ENCODE measurements at regions not wholly inside any gene's neighbourhood (a gene's known extent, or its start where the extent isn't known, plus 50 kb on each side); places are given as distances from the start of the nearest gene placed in this dataset.
A peak's percentile ranks its signal among the peaks of the same experiment; 100 is the strongest.

DNA sequence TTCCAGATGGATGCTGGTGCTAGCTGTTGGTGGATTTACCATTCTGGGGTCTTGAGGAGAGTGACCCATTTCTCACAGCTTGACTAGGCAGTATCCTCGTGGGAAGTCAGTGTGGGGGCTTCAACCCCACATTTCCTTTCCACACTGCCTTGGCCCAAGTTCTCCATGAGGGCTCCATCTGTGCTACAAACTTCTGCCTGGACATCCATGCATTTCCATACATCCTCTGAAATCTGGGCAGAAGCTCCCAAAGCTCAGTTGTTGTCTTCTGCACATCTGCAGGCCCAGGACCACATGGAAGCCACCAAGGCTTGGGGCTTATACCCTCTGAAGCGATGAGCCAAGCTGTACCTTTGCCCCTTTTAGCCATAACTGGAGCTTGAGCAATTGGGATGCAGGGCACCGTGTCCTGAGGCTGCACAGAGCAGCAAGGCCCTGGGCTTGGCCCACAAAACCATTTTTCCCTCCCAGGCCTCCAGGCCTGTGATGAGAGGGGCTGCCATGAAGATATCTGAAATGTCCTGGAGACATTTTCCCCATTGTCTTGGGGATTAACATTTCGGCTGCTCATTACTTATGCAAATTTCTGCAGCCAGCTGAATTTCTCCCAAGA lies 248.7 kb upstream of the ANKRD50 start:
- no peak for DNase-seq
- no peak overlapping the region for H3K4me3 ChIP-seq
- TF ChIP-seq, protein P1, sequence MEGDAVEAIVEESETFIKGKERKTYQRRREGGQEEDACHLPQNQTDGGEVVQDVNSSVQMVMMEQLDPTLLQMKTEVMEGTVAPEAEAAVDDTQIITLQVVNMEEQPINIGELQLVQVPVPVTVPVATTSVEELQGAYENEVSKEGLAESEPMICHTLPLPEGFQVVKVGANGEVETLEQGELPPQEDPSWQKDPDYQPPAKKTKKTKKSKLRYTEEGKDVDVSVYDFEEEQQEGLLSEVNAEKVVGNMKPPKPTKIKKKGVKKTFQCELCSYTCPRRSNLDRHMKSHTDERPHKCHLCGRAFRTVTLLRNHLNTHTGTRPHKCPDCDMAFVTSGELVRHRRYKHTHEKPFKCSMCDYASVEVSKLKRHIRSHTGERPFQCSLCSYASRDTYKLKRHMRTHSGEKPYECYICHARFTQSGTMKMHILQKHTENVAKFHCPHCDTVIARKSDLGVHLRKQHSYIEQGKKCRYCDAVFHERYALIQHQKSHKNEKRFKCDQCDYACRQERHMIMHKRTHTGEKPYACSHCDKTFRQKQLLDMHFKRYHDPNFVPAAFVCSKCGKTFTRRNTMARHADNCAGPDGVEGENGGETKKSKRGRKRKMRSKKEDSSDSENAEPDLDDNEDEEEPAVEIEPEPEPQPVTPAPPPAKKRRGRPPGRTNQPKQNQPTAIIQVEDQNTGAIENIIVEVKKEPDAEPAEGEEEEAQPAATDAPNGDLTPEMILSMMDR (IDR thresholded peaks at IDR 0.05), result no peak
- TF ChIP-seq POLR2AphosphoS5 (IDR thresholded peaks at IDR 0.05) (no peak), EP300 (IDR thresholded peaks at IDR 0.05) (no peak), POLR2A (IDR thresholded peaks at IDR 0.05) (no peak)
- no peak overlapping the region for H3K27ac ChIP-seq
- intact Hi-C loops (cut with DNase I; ENCODE audit: low total_unique reads), result no loop called here
- WGBS, 5 donors, result 82 to 92% (median 88%) methylated on average over 4 of the region's 4 CpGs
- H3K4me1 ChIP-seq, result no peaks in the 10 kb centered on the region
- no peaks in the 10 kb centered on the region for H3K27me3 ChIP-seq
- H3K36me3 ChIP-seq, result no peaks in the 10 kb centered on the region
- H3K9me3 ChIP-seq, result peaks cover 10 to 23% (median 15%) of the 10 kb centered on the region in 4 donors

DNA sequence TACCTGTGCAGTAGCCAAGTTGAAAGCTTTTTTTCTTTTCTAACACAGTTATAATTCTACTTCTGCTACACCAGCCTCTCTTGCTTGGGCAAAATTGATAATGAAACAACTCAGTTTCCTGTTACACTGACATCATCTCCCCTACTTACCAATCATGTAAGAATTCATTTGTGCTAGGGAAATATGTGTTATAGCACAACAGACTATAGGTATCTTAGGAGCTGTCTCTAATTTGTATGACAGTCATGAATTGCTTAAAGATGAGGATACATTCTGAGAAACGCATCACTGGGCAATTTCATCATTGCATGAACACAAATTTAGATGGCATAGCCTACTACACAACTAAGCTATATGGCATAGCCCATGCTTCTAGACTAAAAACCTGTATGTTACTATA lies 246.3 kb upstream of the ANKRD50 start:
- H3K36me3 ChIP-seq, result no peaks in the 10 kb centered on the region
- H3K27ac ChIP-seq, result no peak overlapping the region
- WGBS, 5 donors, result 90 to 97% (median 93%) methylated on average over 1 of the region's 1 CpG
- DNase-seq, result no peak
- no peak for TF ChIP-seq POLR2AphosphoS5 (IDR thresholded peaks at IDR 0.05)
- no peak for TF ChIP-seq EP300 (IDR thresholded peaks at IDR 0.05)
- TF ChIP-seq, protein P1 (IDR thresholded peaks at IDR 0.05), result no peak
- no peak for TF ChIP-seq POLR2A (IDR thresholded peaks at IDR 0.05)
- no peak overlapping the region for H3K4me3 ChIP-seq
- H3K9me3 ChIP-seq, result peaks cover 10 to 23% (median 15%) of the 10 kb centered on the region in 4 donors
- intact Hi-C loops (cut with DNase I; ENCODE audit: low total_unique reads), result no loop called here
- H3K4me1 ChIP-seq, result peaks cover 0 to 11% (median under 1%) of the 10 kb centered on the region in 4 donors
- H3K27me3 ChIP-seq, result no peaks in the 10 kb centered on the region

DNA sequence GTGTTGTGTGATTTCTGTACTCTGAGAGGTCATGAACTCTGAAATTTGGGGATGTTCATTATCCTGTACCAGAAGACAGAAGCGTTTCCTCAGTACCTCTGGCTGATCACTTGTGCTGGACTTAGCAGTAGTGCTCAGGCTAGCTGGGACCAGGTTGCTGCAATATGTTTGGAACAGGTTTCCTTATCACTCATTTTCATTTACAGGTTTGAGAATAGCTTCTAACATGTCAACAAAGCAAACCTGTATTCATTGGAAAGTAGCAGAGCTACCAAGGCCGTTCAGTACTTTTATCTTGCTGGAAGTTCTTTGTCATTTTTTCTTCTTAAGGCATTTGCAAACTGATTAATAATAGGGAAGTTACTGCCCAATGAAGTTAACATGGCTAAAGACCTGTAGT lies 242.9 kb upstream of the ANKRD50 start:
- TF ChIP-seq EP300 (IDR thresholded peaks at IDR 0.05), result no peak
- peak in 1 of 3 donors; percentile 27 for TF ChIP-seq POLR2AphosphoS5 (IDR thresholded peaks at IDR 0.05)
- no peaks in the 10 kb centered on the region for H3K27me3 ChIP-seq
- intact Hi-C loops (cut with DNase I; ENCODE audit: low total_unique reads), result no loop called here
- 25 to 49% (median 39%) methylated on average over 2 of the region's 2 CpGs for WGBS, 5 donors
- peaks cover 0 to 4% (median 2%) of the 10 kb centered on the region in 4 donors for H3K9me3 ChIP-seq
- H3K4me1 ChIP-seq, result peaks cover 0 to 23% (median 3%) of the 10 kb centered on the region in 4 donors
- H3K27ac ChIP-seq, result no peak overlapping the region
- peak; percentile 25 to 46 for DNase-seq
- no peaks in the 10 kb centered on the region for H3K36me3 ChIP-seq
- no peak overlapping the region for H3K4me3 ChIP-seq

DNA sequence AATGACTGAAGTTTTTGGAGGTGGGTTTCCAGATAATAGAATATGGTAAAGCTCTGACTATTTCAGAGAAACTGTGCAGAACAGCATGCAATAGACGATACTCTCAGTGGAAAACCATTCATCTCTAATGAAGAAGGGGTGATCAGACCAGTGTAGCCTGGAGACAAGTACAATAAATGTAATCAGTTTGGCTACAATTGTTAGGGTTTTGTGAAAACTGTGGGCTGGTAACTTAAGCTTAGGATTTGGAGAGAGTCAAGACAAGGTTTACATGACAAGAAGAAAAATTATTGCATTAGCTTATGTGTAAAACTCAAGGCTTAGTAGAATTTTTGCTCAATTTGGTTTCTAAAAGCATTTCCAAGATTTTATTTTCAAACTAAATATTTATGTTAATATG lies 241.5 kb upstream of the ANKRD50 start:
- Histone ChIP-seq H3K27ac (no peak overlapping the region), H3K27me3 (no peaks in the 10 kb centered on the region), H3K9me3 (no peaks in the 10 kb centered on the region), H3K4me3 (no peak overlapping the region), H3K36me3 (no peaks in the 10 kb centered on the region), H3K4me1 (peaks cover 0 to 28% (median 3%) of the 10 kb centered on the region in 4 donors)
- WGBS, 5 donors, result 61 to 82% (median 72%) methylated on average over 1 of the region's 1 CpG
- DNase-seq, result peak in 1 of 2 donors; percentile 16
- TF ChIP-seq EP300 (IDR thresholded peaks at IDR 0.05) (no peak), POLR2A (IDR thresholded peaks at IDR 0.05) (no peak), POLR2AphosphoS5 (IDR thresholded peaks at IDR 0.05) (no peak)
- TF ChIP-seq, protein P1 (IDR thresholded peaks at IDR 0.05), result no peak
- intact Hi-C loops (cut with DNase I; ENCODE audit: low total_unique reads), result no loop called here

DNA sequence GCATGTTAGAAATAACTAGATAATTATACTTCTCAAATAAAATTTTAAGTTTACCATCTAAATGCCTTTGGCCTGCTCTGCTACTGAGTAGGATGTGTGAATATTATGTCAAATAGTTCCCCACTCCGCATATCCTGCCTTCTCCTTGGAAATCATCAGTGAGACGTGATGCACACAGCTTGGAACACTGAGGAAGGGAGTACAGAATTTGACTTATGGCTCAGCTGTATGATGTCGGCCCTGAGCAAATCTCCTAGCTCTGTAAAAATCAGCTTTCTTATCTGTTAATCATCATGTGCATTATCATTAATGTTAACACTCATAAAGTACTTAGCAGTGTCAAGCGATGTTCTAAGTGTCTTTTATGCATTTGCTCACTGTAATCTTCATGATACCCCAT lies 241.0 kb upstream of the ANKRD50 start:
- H3K4me1 ChIP-seq, result peaks cover 0 to 34% (median 5%) of the 10 kb centered on the region in 4 donors

More for the DNA sequence above, 241.0 kb upstream of the ANKRD50 start:
- H3K27ac ChIP-seq, result no peak overlapping the region
- no peak overlapping the region for H3K4me3 ChIP-seq
- H3K36me3 ChIP-seq, result no peaks in the 10 kb centered on the region
- 57 to 84% (median 66%) methylated on average over 4 of the region's 4 CpGs for WGBS, 5 donors
- TF ChIP-seq, protein P1 (IDR thresholded peaks at IDR 0.05), result no peak
- TF ChIP-seq POLR2A (IDR thresholded peaks at IDR 0.05) (no peak), EP300 (IDR thresholded peaks at IDR 0.05) (no peak), POLR2AphosphoS5 (IDR thresholded peaks at IDR 0.05) (no peak)
- no peaks in the 10 kb centered on the region for H3K9me3 ChIP-seq
- H3K27me3 ChIP-seq, result no peaks in the 10 kb centered on the region
- intact Hi-C loops (cut with DNase I; ENCODE audit: low total_unique reads), result no loop called here
- DNase-seq, result no peak
